ENCODE measurements at regions not wholly inside any gene's neighbourhood (a gene's known extent, or its start where the extent isn't known, plus 50 kb on each side); places are given as distances from the start of the nearest gene placed in this dataset.

GRCh38 chr2:67950018-67950417 lies 112.8 kb downstream of the C1D start:
- no peak for TF ChIP-seq POLR2AphosphoS5 (IDR thresholded peaks at IDR 0.05; ENCODE audit: insufficient read depth, low read depth, low read length)
- no peak for TF ChIP-seq POLR2A (IDR thresholded peaks at IDR 0.05; ENCODE audit: low read depth, low read length)
- TF ChIP-seq, protein P1, sequence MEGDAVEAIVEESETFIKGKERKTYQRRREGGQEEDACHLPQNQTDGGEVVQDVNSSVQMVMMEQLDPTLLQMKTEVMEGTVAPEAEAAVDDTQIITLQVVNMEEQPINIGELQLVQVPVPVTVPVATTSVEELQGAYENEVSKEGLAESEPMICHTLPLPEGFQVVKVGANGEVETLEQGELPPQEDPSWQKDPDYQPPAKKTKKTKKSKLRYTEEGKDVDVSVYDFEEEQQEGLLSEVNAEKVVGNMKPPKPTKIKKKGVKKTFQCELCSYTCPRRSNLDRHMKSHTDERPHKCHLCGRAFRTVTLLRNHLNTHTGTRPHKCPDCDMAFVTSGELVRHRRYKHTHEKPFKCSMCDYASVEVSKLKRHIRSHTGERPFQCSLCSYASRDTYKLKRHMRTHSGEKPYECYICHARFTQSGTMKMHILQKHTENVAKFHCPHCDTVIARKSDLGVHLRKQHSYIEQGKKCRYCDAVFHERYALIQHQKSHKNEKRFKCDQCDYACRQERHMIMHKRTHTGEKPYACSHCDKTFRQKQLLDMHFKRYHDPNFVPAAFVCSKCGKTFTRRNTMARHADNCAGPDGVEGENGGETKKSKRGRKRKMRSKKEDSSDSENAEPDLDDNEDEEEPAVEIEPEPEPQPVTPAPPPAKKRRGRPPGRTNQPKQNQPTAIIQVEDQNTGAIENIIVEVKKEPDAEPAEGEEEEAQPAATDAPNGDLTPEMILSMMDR (IDR thresholded peaks at IDR 0.05; ENCODE audit: extremely low read depth in 1 of 2, insufficient read depth in 1 of 2, low read depth in 1 of 2, low read length in 2 of 2), result no peak
- no peak for TF ChIP-seq EZH2 (IDR thresholded peaks at IDR 0.05; ENCODE audit: borderline replicate concordance, low read depth, low read length, severe bottlenecking)
- TF ChIP-seq, protein P2, sequence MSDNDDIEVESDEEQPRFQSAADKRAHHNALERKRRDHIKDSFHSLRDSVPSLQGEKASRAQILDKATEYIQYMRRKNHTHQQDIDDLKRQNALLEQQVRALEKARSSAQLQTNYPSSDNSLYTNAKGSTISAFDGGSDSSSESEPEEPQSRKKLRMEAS (IDR thresholded peaks at IDR 0.05; ENCODE audit: insufficient read depth, insufficient read length), result no peak
- TF ChIP-seq JUN (IDR thresholded peaks at IDR 0.05; ENCODE audit: borderline replicate concordance, insufficient read depth, insufficient read length, low read depth), result no peak
